Brain microvascular endothelial cell (primary cell): ENCODE measurements at regions not wholly inside any gene's neighbourhood (a gene's known extent, or its start where the extent isn't known, plus 50 kb on each side); places are given as distances from the start of the nearest gene placed in this dataset.

Experiments used
- DNase-seq: peaks from one replicate; pipeline ENCODE4 v3.0.0-alpha.2; 2020
- H3K27ac ChIP-seq: fragments of 250-450 bp; sonication (Bioruptor Pico); 2 replicates; pipeline ENCODE4 v1.5.1; 2020; ENCODE audit warnings: mild to moderate bottlenecking, moderate library complexity
- H3K27me3 ChIP-seq: fragments of 250-450 bp; sonication (Bioruptor Pico); replicated peaks from 2 replicates; pipeline ENCODE4 v1.5.1; 2020; ENCODE audit warnings: mild to moderate bottlenecking
- H3K36me3 ChIP-seq: fragments of 250-450 bp; sonication (Bioruptor Pico); replicated peaks from 2 replicates; pipeline ENCODE4 v1.5.1; 2020; ENCODE audit warnings: mild to moderate bottlenecking
- H3K4me3 ChIP-seq: 2 replicates; pipeline ENCODE4 v1.5.1; 2011; ENCODE audit warnings: low read depth, mild to moderate bottlenecking, control low read depth, low read length, moderate library complexity
- CTCF ChIP-seq: IDR thresholded peaks from 2 replicates; pipeline ENCODE4 v1.5.1; 2011; ENCODE audit warnings: low read depth, mild to moderate bottlenecking, moderate library complexity, low read length, control low read depth, inconsistent platforms; ENCODE audit errors: missing control alignments
- in situ Hi-C: cut with HindIII; loops from 2 replicates; pipeline ENCODE4 v1.10.0; 2017; ENCODE audit warnings: low sequenced_read_pairs, low pct_ligation_motif_present

GRCh38 chr5:136894070-136894469 is 528.7 kb upstream of the TRPC7 start:
- Histone ChIP-seq H3K27ac (no peak overlapping the region), H3K36me3 (no peaks in the 10 kb centered on the region), H3K4me3 (no peak overlapping the region), H3K27me3 (no peaks in the 10 kb centered on the region)
- in situ Hi-C loops, result no loop called here
- TF ChIP-seq CTCF, result no peak
- no peak for DNase-seq

GRCh38 chr5:136892000-136892399 is 526.7 kb upstream of the TRPC7 start:
- Histone ChIP-seq H3K36me3 (no peaks in the 10 kb centered on the region), H3K27me3 (no peaks in the 10 kb centered on the region), H3K4me3 (no peak overlapping the region), H3K27ac (no peak overlapping the region)
- TF ChIP-seq CTCF, result no peak
- in situ Hi-C loops, result no loop called here
- no peak for DNase-seq

GRCh38 chr5:136891175-136891972 is 526.0 kb upstream of the TRPC7 start:
- DNase-seq, result no peak
- Histone ChIP-seq H3K27me3 (no peaks in the 10 kb centered on the region), H3K27ac (no peak overlapping the region), H3K4me3 (no peak overlapping the region), H3K36me3 (no peaks in the 10 kb centered on the region)
- peak; percentile 6 for TF ChIP-seq CTCF
- in situ Hi-C loops, result no loop called here

- H3K27ac ChIP-seq, result no peak overlapping the region
- DNase-seq, result no peak
- in situ Hi-C loops, result no loop called here
- H3K36me3 ChIP-seq, result no peaks in the 10 kb centered on the region
- no peak for TF ChIP-seq CTCF
- no peak overlapping the region for H3K4me3 ChIP-seq
- H3K27me3 ChIP-seq, result no peaks in the 10 kb centered on the region
Observed at GRCh38 chr5:136890431-136891148, 525.2 kb upstream of the TRPC7 start.

GRCh38 chr5:136886608-136887007 is 521.3 kb upstream of the TRPC7 start:
- Histone ChIP-seq H3K27me3 (no peaks in the 10 kb centered on the region), H3K4me3 (no peak overlapping the region), H3K36me3 (no peaks in the 10 kb centered on the region), H3K27ac (no peak overlapping the region)
- in situ Hi-C loops, result no loop called here
- no peak for DNase-seq
- no peak for TF ChIP-seq CTCF

- no peak overlapping the region for H3K4me3 ChIP-seq
- no peaks in the 10 kb centered on the region for H3K27me3 ChIP-seq
- no peak for TF ChIP-seq CTCF
- H3K27ac ChIP-seq, result no peak overlapping the region
- no peaks in the 10 kb centered on the region for H3K36me3 ChIP-seq
- in situ Hi-C loops, result no loop called here
- no peak for DNase-seq
Observed at GRCh38 chr5:136864960-136865359, 499.6 kb upstream of the TRPC7 start.
